Neural cell (in vitro differentiated cells): ENCODE measurements at regions not wholly inside any gene's neighbourhood (a gene's known extent, or its start where the extent isn't known, plus 50 kb on each side); places are given as distances from the start of the nearest gene placed in this dataset.

Experiments used
- H2AFZ ChIP-seq: fragments of 200-600, 300-800 bp; sonication (generic), shearing (Covaris generic); 2 replicates; pipeline ENCODE4 v1.6.0; 2014; ENCODE audit warnings: low read depth, mild to moderate bottlenecking, antibody characterized with exemption, low read length, moderate library complexity
- H3F3A ChIP-seq: fragments of 200-600 bp; shearing (Covaris generic); 2 replicates; pipeline ENCODE4 v1.6.1; 2016; ENCODE audit warnings: mild to moderate bottlenecking, moderate library complexity, mixed read lengths, antibody characterized with exemption, low read length; ENCODE audit not compliant: insufficient read depth, poor library complexity, severe bottlenecking
- H3K27ac ChIP-seq: fragments of 200-600, 300-800 bp; sonication (generic), shearing (Covaris generic); 2 replicates; pipeline ENCODE4 v1.5.1; 2014; ENCODE audit warnings: mild to moderate bottlenecking, low read length, moderate library complexity
- H3K27me3 ChIP-seq: fragments of 300-800, 200-600 bp; sonication (generic), shearing (Covaris generic); 2 replicates; pipeline ENCODE4 v1.6.0; 2014; ENCODE audit warnings: mild to moderate bottlenecking, low read depth, low read length, moderate library complexity; ENCODE audit not compliant: insufficient read depth
- H3K36me3 ChIP-seq: fragments of 300-800, 200-600 bp; sonication (generic), shearing (Covaris generic); 2 replicates; pipeline ENCODE4 v1.5.1; 2014; ENCODE audit warnings: mild to moderate bottlenecking, antibody characterized with exemption, low read length, moderate library complexity; ENCODE audit not compliant: insufficient read depth
- H3K4me2 ChIP-seq: fragments of 300-800, 200-600 bp; sonication (generic), shearing (Covaris generic); 2 replicates; pipeline ENCODE4 v1.6.0; 2014; ENCODE audit warnings: mild to moderate bottlenecking, low read length
- H3K4me3 ChIP-seq: fragments of 300-800, 200-600 bp; sonication (generic), shearing (Covaris generic); 2 replicates; pipeline ENCODE4 v1.5.1; 2014; ENCODE audit warnings: mild to moderate bottlenecking, low read length, moderate library complexity
- H3K79me2 ChIP-seq: fragments of 200-600 bp; shearing (Covaris generic); replicated peaks from 2 replicates; pipeline ENCODE4 v1.6.0; 2014; ENCODE audit warnings: mild to moderate bottlenecking, low read length, moderate library complexity; ENCODE audit not compliant: insufficient read depth
- H3K9ac ChIP-seq: fragments of 300-800, 200-600 bp; sonication (generic), shearing (Covaris generic); 2 replicates; pipeline ENCODE4 v1.6.1; 2016; ENCODE audit warnings: mild to moderate bottlenecking, low read length, mixed read lengths
- H3K9me2 ChIP-seq: fragments of 200-600 bp; shearing (Covaris generic); 2 replicates; pipeline ENCODE4 v1.6.1; 2016; ENCODE audit warnings: mild to moderate bottlenecking, low read length, mixed read lengths; ENCODE audit not compliant: insufficient read depth
- H3K9me3 ChIP-seq: fragments of 200-600, 300-800 bp; sonication (generic), shearing (Covaris generic); 2 replicates; pipeline ENCODE4 v1.6.1; 2016; ENCODE audit warnings: mild to moderate bottlenecking, mixed run types, low read length, moderate library complexity, mixed read lengths
- H4K20me1 ChIP-seq: fragments of 200-600 bp; shearing (Covaris generic); 2 replicates; pipeline ENCODE4 v1.6.1; 2016; ENCODE audit warnings: mild to moderate bottlenecking, mixed run types; ENCODE audit not compliant: insufficient read depth
- CTCF ChIP-seq: fragments of 450-650 bp; IDR thresholded peaks from 2 replicates; pipeline ENCODE4 v1.5.1; 2014; ENCODE audit warnings: antibody characterized with exemption, mild to moderate bottlenecking, moderate library complexity; ENCODE audit not compliant: poor library complexity, severe bottlenecking
- EP300 ChIP-seq: fragments of 450-650 bp; conservative IDR thresholded peaks from 2 replicates; pipeline ENCODE4 v1.6.1; 2014; ENCODE audit warnings: antibody characterized with exemption, mild to moderate bottlenecking, moderate library complexity; ENCODE audit not compliant: poor library complexity, severe bottlenecking
- EZH2 ChIP-seq: fragments of 200-600, 300-800 bp; shearing (Covaris generic), sonication (generic); IDR thresholded peaks from 2 replicates; pipeline ENCODE4 v1.6.1; 2014; ENCODE audit warnings: antibody characterized with exemption, low read length, borderline replicate concordance, mild to moderate bottlenecking; ENCODE audit not compliant: insufficient read depth, poor library complexity, severe bottlenecking
- MXI1 ChIP-seq: fragments of 450-650 bp; conservative IDR thresholded peaks from 2 replicates; pipeline ENCODE4 v1.6.1; 2014; ENCODE audit warnings: antibody characterized with exemption, mild to moderate bottlenecking; ENCODE audit not compliant: poor library complexity, severe bottlenecking
- POLR2AphosphoS5 ChIP-seq: IDR thresholded peaks from 2 replicates; pipeline ENCODE4 v1.6.1; 2012
- RAD21 ChIP-seq: fragments of 450-650 bp; conservative IDR thresholded peaks from 2 replicates; pipeline ENCODE4 v1.6.1; 2014; ENCODE audit warnings: antibody characterized with exemption, mild to moderate bottlenecking, moderate library complexity
- REST ChIP-seq: IDR thresholded peaks from 2 replicates; pipeline ENCODE4 v1.6.1; 2012; ENCODE audit warnings: borderline replicate concordance
- SMC3 ChIP-seq: fragments of 450-650 bp; conservative IDR thresholded peaks from 2 replicates; pipeline ENCODE4 v1.6.1; 2014; ENCODE audit warnings: antibody characterized with exemption, mild to moderate bottlenecking, moderate library complexity; ENCODE audit not compliant: poor library complexity
- TAF1 ChIP-seq: IDR thresholded peaks from 2 replicates; pipeline ENCODE4 v1.6.1; 2012; ENCODE audit warnings: low read depth

GRCh38 chr10:44053391-44053790 is 331.5 kb downstream of the CXCL12 start:
- Histone ChIP-seq H3K27ac (no peak overlapping the region), H3F3A (no peaks in the 10 kb centered on the region), H3K9me2 (no peaks in the 10 kb centered on the region), H3K4me3 (no peak overlapping the region), H3K36me3 (no peaks in the 10 kb centered on the region), H2AFZ (no peak overlapping the region), H3K79me2 (no peaks in the 10 kb centered on the region), H4K20me1 (no peaks in the 10 kb centered on the region), H3K27me3 (no peaks in the 10 kb centered on the region), H3K9ac (no peak overlapping the region), H3K9me3 (no peaks in the 10 kb centered on the region), H3K4me2 (no peak overlapping the region)
- no peak for TF ChIP-seq CTCF
- TF ChIP-seq RAD21, result no peak
- TF ChIP-seq REST, result no peak
- TF ChIP-seq SMC3, result no peak
- TF ChIP-seq POLR2AphosphoS5, result no peak
- TF ChIP-seq EP300, result no peak
- TF ChIP-seq TAF1, result no peak
- no peak for TF ChIP-seq EZH2
- TF ChIP-seq MXI1, result no peak

GRCh38 chr10:44051584-44052385 is 333.1 kb downstream of the CXCL12 start:
- Histone ChIP-seq H3K4me3 (no peak overlapping the region), H2AFZ (no peak overlapping the region), H3K27me3 (no peaks in the 10 kb centered on the region), H3K36me3 (no peaks in the 10 kb centered on the region), H3K9me3 (no peaks in the 10 kb centered on the region), H3K9me2 (no peaks in the 10 kb centered on the region), H3K9ac (no peak overlapping the region), H3K4me2 (no peak overlapping the region), H3K27ac (no peak overlapping the region), H4K20me1 (no peaks in the 10 kb centered on the region), H3F3A (no peaks in the 10 kb centered on the region), H3K79me2 (no peaks in the 10 kb centered on the region)
- TF ChIP-seq REST (no peak), MXI1 (no peak), CTCF (no peak), POLR2AphosphoS5 (no peak), EP300 (no peak), EZH2 (no peak), RAD21 (no peak), TAF1 (no peak), SMC3 (no peak)
